H54 (cell line): ENCODE measurements at regions not wholly inside any gene's neighbourhood (a gene's known extent, or its start where the extent isn't known, plus 50 kb on each side); places are given as distances from the start of the nearest gene placed in this dataset.

ENCODE experiments used
- DNase-seq: peaks from one replicate; pipeline ENCODE4 v3.0.0; 2011; ENCODE audit warnings: low spot score, mixed read lengths; ENCODE audit not compliant: insufficient read length
- FAIRE-seq: peaks from 3 replicates; lab custom pipeline; 2011; peaks lifted over from hg19 to GRCh38; lab: Jason Lieb, UNC
- POLR2A ChIP-seq: IDR thresholded peaks from 2 replicates; pipeline ENCODE4 v1.6.1; 2011; ENCODE audit warnings: low read depth, mild to moderate bottlenecking, low read length

DNA sequence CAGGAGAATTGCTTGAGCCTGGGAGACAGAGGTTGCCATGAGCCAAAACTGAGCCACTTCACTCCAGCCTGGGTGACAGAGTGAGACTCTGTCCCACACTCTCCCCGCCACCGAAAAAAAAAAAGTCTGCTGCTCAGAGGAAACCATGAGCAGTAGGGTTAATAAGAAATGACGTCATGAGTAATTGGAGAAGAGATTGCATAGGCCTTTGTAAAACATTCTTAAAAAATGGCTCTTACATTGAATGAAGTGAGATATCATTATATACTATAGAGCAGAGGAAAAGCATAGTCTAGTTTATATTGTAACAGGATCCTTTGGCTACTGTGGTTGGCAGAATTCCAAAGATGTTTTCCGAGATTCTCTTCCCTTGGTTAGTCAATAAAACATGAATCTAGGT is 228.2 kb downstream of the PCDH20 start:
- TF ChIP-seq POLR2A, result no peak
- FAIRE-seq (no peak), DNase-seq (no peak)

- FAIRE-seq, result no peak
- no peak for DNase-seq
- no peak for TF ChIP-seq POLR2A
Observed at GRCh38 chr13:61183670-61184069, 232.0 kb downstream of the PCDH20 start.

- FAIRE-seq, result no peak
- DNase-seq, result no peak
Observed at GRCh38 chr13:61180234-61180633, 235.4 kb downstream of the PCDH20 start.

DNA sequence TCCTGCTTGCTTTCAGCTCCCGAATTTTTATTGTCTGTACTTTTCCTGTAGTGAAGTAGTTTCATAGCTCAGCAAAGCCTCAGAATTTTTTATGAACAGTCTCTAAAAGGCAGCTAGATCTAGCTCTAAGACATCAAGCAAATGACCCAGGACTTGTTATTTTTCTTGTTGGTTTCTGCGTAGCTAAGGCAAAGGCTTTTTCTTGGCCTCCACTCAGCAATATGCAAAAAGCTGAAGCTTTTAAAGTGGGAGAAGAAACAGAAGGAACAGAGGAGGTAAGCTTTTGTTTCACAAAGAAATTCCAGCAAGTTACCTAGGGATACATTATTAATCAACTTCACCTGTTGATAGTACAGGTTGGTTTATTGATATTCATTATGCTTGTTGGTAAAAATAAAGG is 235.9 kb downstream of the PCDH20 start:
- TF ChIP-seq POLR2A, result no peak
- DNase-seq (no peak), FAIRE-seq (no peak)

More at GRCh38 chr13:61180234-61180633, 235.4 kb downstream of the PCDH20 start:
- TF ChIP-seq POLR2A, result no peak

- TF ChIP-seq POLR2A, result no peak
- FAIRE-seq (no peak), DNase-seq (no peak)
Observed at GRCh38 chr13:61170856-61171255, 244.8 kb downstream of the PCDH20 start.

DNA sequence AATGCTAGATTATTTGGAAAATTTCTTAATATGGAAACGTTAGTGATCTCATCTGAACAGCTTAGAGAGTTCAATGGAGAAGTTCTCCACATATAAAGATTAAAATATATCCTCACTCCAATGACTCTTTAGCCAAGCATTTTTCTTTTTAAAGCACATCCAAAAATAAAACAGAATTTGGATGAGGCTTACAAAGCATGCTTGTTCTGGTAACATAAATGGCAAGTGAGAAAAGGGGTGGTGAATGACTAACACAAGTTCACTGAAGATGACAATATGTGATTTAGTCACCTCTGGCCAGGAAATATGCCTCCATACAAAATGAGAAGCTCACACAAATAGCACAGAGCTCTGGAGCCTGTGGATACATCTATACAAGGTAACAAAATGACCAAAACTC is 253.0 kb downstream of the PCDH20 start:
- TF ChIP-seq POLR2A, result no peak
- FAIRE-seq (no peak), DNase-seq (no peak)

GRCh38 chr13:61162106-61162505 is 253.5 kb downstream of the PCDH20 start:
- FAIRE-seq, result no peak
- no peak for TF ChIP-seq POLR2A
- no peak for DNase-seq

DNA sequence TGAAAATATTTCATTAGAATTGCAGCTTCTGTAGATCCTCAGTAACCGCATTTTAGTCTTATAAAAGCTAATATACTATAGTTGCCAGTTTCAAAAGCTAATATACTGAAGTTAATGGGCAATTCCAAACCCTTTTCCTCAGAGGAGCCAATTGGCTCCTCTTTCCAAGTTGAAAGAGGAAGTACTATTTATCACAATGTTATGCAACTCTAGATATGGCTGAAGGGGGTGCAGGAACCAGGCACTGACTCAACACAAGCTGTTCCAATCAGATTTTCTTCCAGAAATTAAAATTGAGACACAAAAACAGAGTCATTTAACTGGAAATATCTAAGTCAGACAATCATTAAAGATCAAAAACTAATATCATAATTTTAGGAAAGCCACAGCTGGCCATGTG is 258.9 kb downstream of the PCDH20 start:
- no peak for FAIRE-seq
- no peak for TF ChIP-seq POLR2A

DNA sequence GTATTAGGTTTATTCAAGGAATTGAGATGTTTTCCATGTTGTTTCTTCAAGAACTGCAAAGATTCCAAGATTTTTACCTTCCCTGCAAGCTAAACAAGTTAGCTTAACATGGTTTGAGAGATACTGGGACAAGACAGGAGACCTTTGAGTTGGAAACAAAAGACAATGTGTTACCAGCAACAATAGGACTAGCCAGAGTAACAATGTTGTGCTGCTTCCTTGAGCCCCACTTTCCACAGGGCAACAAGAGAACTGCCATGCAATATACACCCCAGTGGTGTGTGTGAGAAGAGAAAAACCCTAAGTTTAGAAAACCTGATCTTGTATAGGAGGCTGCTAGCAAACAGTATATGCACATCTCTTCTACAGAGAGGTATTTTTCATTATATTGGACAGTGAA is 264.6 kb downstream of the PCDH20 start:
- FAIRE-seq, result no peak
- DNase-seq, result no peak
- no peak for TF ChIP-seq POLR2A

More for the DNA sequence above, 258.9 kb downstream of the PCDH20 start:
- DNase-seq, result no peak

GRCh38 chr13:61149331-61149730 is 266.3 kb downstream of the PCDH20 start:
- DNase-seq, result no peak
- no peak for FAIRE-seq
- no peak for TF ChIP-seq POLR2A

GRCh38 chr13:61148691-61149315 is 266.8 kb downstream of the PCDH20 start:
- TF ChIP-seq POLR2A, result no peak

GRCh38 chr13:61148211-61148610 is 267.4 kb downstream of the PCDH20 start:
- no peak for TF ChIP-seq POLR2A
- FAIRE-seq, result no peak
- DNase-seq, result no peak

More at GRCh38 chr13:61148691-61149315, 266.8 kb downstream of the PCDH20 start:
- no peak for FAIRE-seq
- DNase-seq, result no peak

- no peak for TF ChIP-seq POLR2A
- no peak for DNase-seq
- no peak for FAIRE-seq
Observed at GRCh38 chr13:61146571-61146970, 269.1 kb downstream of the PCDH20 start.

- TF ChIP-seq POLR2A, result no peak
Observed at GRCh38 chr13:61146158-61146557, 269.5 kb downstream of the PCDH20 start.

GRCh38 chr13:61144834-61145593 is 270.6 kb downstream of the PCDH20 start:
- FAIRE-seq (no peak), DNase-seq (no peak)
- TF ChIP-seq POLR2A, result no peak

More at GRCh38 chr13:61146158-61146557, 269.5 kb downstream of the PCDH20 start:
- DNase-seq, result no peak
- no peak for FAIRE-seq
